ENCODE measurements at regions not wholly inside any gene's neighbourhood (a gene's known extent, or its start where the extent isn't known, plus 50 kb on each side); places are given as distances from the start of the nearest gene placed in this dataset.
A peak's percentile ranks its signal among the peaks of the same experiment; 100 is the strongest.

- Histone ChIP-seq H3K4me1 (no peaks in the 10 kb centered on the region), H3K4me3 (no peak overlapping the region), H3K9me3 (no peaks in the 10 kb centered on the region), H3K27me3 (no peaks in the 10 kb centered on the region), H3K36me3 (ENCODE audit: low read depth, missing control alignments) (no peaks in the 10 kb centered on the region), H3K27ac (no peak overlapping the region)
- no peak for DNase-seq
- 56 to 66% methylated on average over 3 of the region's 3 CpGs for WGBS, 2 donors
- intact Hi-C loops (cut with DNase I; ENCODE audit: low total_unique reads): no loop called here
- TF ChIP-seq CTCF (IDR thresholded peaks at IDR 0.05): no peak
- TF ChIP-seq POLR2A (IDR thresholded peaks at IDR 0.05): no peak
These were observed 97.3 kb upstream of the KLF14 start for GRCh38 chr7:130831322-130831721.

GRCh38 chr7:130831817-130832481 lies 97.9 kb upstream of the KLF14 start:
- Histone ChIP-seq H3K9me3 (no peaks in the 10 kb centered on the region), H3K4me1 (no peaks in the 10 kb centered on the region), H3K27ac (no peak overlapping the region), H3K36me3 (ENCODE audit: low read depth, missing control alignments) (no peaks in the 10 kb centered on the region), H3K4me3 (no peak overlapping the region), H3K27me3 (no peaks in the 10 kb centered on the region)
- intact Hi-C loops (cut with DNase I; ENCODE audit: low total_unique reads): no loop called here
- 39 to 52% methylated on average over 6 of the region's 6 CpGs for WGBS, 2 donors
- DNase-seq: no peak
- TF ChIP-seq CTCF (IDR thresholded peaks at IDR 0.05) (peak; percentile 62 to 80 (median 67)), POLR2A (IDR thresholded peaks at IDR 0.05) (no peak)

- no peak for DNase-seq
- Histone ChIP-seq H3K9me3 (no peaks in the 10 kb centered on the region), H3K36me3 (ENCODE audit: low read depth, missing control alignments) (no peaks in the 10 kb centered on the region), H3K27me3 (no peaks in the 10 kb centered on the region), H3K4me3 (no peak overlapping the region), H3K27ac (no peak overlapping the region), H3K4me1 (no peaks in the 10 kb centered on the region)
- intact Hi-C loops (cut with DNase I; ENCODE audit: low total_unique reads): no loop called here
- TF ChIP-seq POLR2A (IDR thresholded peaks at IDR 0.05): no peak
- 82 to 91% methylated on average over 1 of the region's 1 CpG for WGBS, 2 donors
These were observed 104.7 kb upstream of the KLF14 start for GRCh38 chr7:130838738-130839137.

- intact Hi-C loops (cut with DNase I; ENCODE audit: low total_unique reads): no loop called here
- H3K36me3 ChIP-seq (ENCODE audit: low read depth, missing control alignments): no peaks in the 10 kb centered on the region
- TF ChIP-seq POLR2A (IDR thresholded peaks at IDR 0.05): no peak
- TF ChIP-seq CTCF (IDR thresholded peaks at IDR 0.05): no peak
- H3K9me3 ChIP-seq: no peaks in the 10 kb centered on the region
- no peaks in the 10 kb centered on the region for H3K27me3 ChIP-seq
- no peaks in the 10 kb centered on the region for H3K4me1 ChIP-seq
- no peak overlapping the region for H3K4me3 ChIP-seq
- DNase-seq: no peak
- 88 to 93% methylated on average over 2 of the region's 2 CpGs for WGBS, 2 donors
- no peak overlapping the region for H3K27ac ChIP-seq
These were observed 106.6 kb upstream of the KLF14 start for GRCh38 chr7:130840599-130840998.

- no peaks in the 10 kb centered on the region for H3K4me1 ChIP-seq
- H3K36me3 ChIP-seq (ENCODE audit: low read depth, missing control alignments): no peaks in the 10 kb centered on the region
- H3K27me3 ChIP-seq: no peaks in the 10 kb centered on the region
- TF ChIP-seq POLR2A (IDR thresholded peaks at IDR 0.05): no peak
- TF ChIP-seq CTCF (IDR thresholded peaks at IDR 0.05): no peak
- DNase-seq: no peak
- no peak overlapping the region for H3K27ac ChIP-seq
- 71 to 75% methylated on average over 4 to 7 of the region's 7 CpGs for WGBS, 2 donors
- intact Hi-C loops (cut with DNase I; ENCODE audit: low total_unique reads): no loop called here
- H3K9me3 ChIP-seq: no peaks in the 10 kb centered on the region
- no peak overlapping the region for H3K4me3 ChIP-seq
These were observed 107.4 kb upstream of the KLF14 start for GRCh38 chr7:130841416-130841815.

Data from testis (tissue), 2 donors.